Loucy (cell line): ENCODE measurements at regions not wholly inside any gene's neighbourhood (a gene's known extent, or its start where the extent isn't known, plus 50 kb on each side); places are given as distances from the start of the nearest gene placed in this dataset.

Source experiments
- H2AFZ ChIP-seq: fragments of 200-600 bp; sonication (generic); 2 replicates; pipeline ENCODE4 v1.6.0; 2016; ENCODE audit warnings: antibody characterized with exemption, mild to moderate bottlenecking, low read length, moderate library complexity
- H3F3A ChIP-seq: fragments of 200-600 bp; 2 replicates; pipeline ENCODE4 v1.6.0; 2016; ENCODE audit warnings: antibody characterized with exemption, low read depth, mild to moderate bottlenecking
- H3K27me3 ChIP-seq: fragments of 200-600 bp; sonication (generic); 2 replicates; pipeline ENCODE4 v1.6.1; 2014; ENCODE audit warnings: low read length, mild to moderate bottlenecking; ENCODE audit not compliant: insufficient read depth, poor library complexity, severe bottlenecking
- H3K36me3 ChIP-seq: fragments of 200-600 bp; sonication (generic); 2 replicates; pipeline ENCODE4 v1.6.1; 2016; ENCODE audit warnings: low read length; ENCODE audit not compliant: insufficient read depth
- H3K4me1 ChIP-seq: fragments of 200-600 bp; sonication (generic); 2 replicates; pipeline ENCODE4 v1.5.1; 2014; ENCODE audit warnings: low read length, mild to moderate bottlenecking; ENCODE audit not compliant: insufficient read depth, poor library complexity, severe bottlenecking
- H3K4me2 ChIP-seq: fragments of 200-600 bp; sonication (generic); 2 replicates; pipeline ENCODE4 v1.6.0; 2014; ENCODE audit warnings: antibody characterized with exemption, low read length, low read depth, mild to moderate bottlenecking; ENCODE audit not compliant: poor library complexity, severe bottlenecking
- H3K4me3 ChIP-seq: fragments of 200-600 bp; sonication (generic); 2 replicates; pipeline ENCODE4 v1.5.1; 2014; ENCODE audit warnings: low read length, mild to moderate bottlenecking, mixed read lengths; ENCODE audit not compliant: poor library complexity, severe bottlenecking
- H3K79me2 ChIP-seq: fragments of 200-600 bp; sonication (generic); 2 replicates; pipeline ENCODE4 v1.6.1; 2014; ENCODE audit warnings: low read length; ENCODE audit not compliant: insufficient read depth
- H3K9ac ChIP-seq: fragments of 200-600 bp; sonication (generic); 2 replicates; pipeline ENCODE4 v1.6.0; 2014; ENCODE audit warnings: mild to moderate bottlenecking, low read depth, low read length, moderate library complexity; ENCODE audit not compliant: poor library complexity, severe bottlenecking
- H3K9me2 ChIP-seq: fragments of 200-600 bp; sonication (generic); replicated peaks from 2 replicates; pipeline ENCODE4 v1.6.1; 2016; ENCODE audit warnings: low read depth, low read length, mixed read lengths
- H3K9me3 ChIP-seq: fragments of 200-600 bp; sonication (generic); 2 replicates; pipeline ENCODE4 v1.6.1; 2014; ENCODE audit warnings: mild to moderate bottlenecking, antibody characterized with exemption, low read length, low read depth; ENCODE audit not compliant: insufficient read depth
- H4K20me1 ChIP-seq: fragments of 200-600 bp; sonication (generic); 2 replicates; pipeline ENCODE4 v1.6.0; 2014; ENCODE audit warnings: antibody characterized with exemption, low read length, mild to moderate bottlenecking; ENCODE audit not compliant: insufficient read depth, poor library complexity, severe bottlenecking
- CTCF ChIP-seq: fragments of 200-600 bp; sonication (generic); conservative IDR thresholded peaks from 2 replicates; pipeline ENCODE4 v1.5.1; 2014; ENCODE audit warnings: mild to moderate bottlenecking, antibody characterized with exemption, low read length
- EZH2phosphoT487 ChIP-seq: fragments of 200-600 bp; IDR thresholded peaks from 2 replicates; pipeline ENCODE4 v1.6.1; 2018; ENCODE audit warnings: antibody characterized with exemption, mild to moderate bottlenecking, moderate library complexity, borderline replicate concordance

GRCh38 chr11:70796648-70797227 lies 398.4 kb downstream of the CTTN start:
- H3K9me3 ChIP-seq, result peaks cover 12% of the 10 kb centered on the region
- TF ChIP-seq EZH2phosphoT487, result no peak
- TF ChIP-seq CTCF, result no peak; the same call in 1 of the 2 replicates

GRCh38 chr11:70798296-70798695 lies 400.0 kb downstream of the CTTN start:
- H3K27me3 ChIP-seq, result no peaks in the 10 kb centered on the region
- no peaks in the 10 kb centered on the region for H3F3A ChIP-seq
- no peak overlapping the region for H2AFZ ChIP-seq
- H3K9me2 ChIP-seq, result no peaks in the 10 kb centered on the region
- H4K20me1 ChIP-seq, result no peaks in the 10 kb centered on the region
- no peak overlapping the region for H3K4me2 ChIP-seq
- TF ChIP-seq CTCF, result no peak
- TF ChIP-seq EZH2phosphoT487, result no peak
- no peaks in the 10 kb centered on the region for H3K36me3 ChIP-seq
- no peaks in the 10 kb centered on the region for H3K79me2 ChIP-seq
- no peak overlapping the region for H3K9ac ChIP-seq
- H3K4me3 ChIP-seq, result no peak overlapping the region
- H3K4me1 ChIP-seq, result no peaks in the 10 kb centered on the region
- peaks cover 7% of the 10 kb centered on the region for H3K9me3 ChIP-seq

More at GRCh38 chr11:70796648-70797227, 398.4 kb downstream of the CTTN start:
- Histone ChIP-seq H2AFZ (no peak overlapping the region), H4K20me1 (no peaks in the 10 kb centered on the region), H3K27me3 (no peaks in the 10 kb centered on the region), H3K4me3 (no peak overlapping the region), H3K36me3 (no peaks in the 10 kb centered on the region), H3K9me2 (no peaks in the 10 kb centered on the region), H3K4me2 (no peak overlapping the region), H3F3A (no peaks in the 10 kb centered on the region), H3K4me1 (no peaks in the 10 kb centered on the region), H3K9ac (no peak overlapping the region), H3K79me2 (no peaks in the 10 kb centered on the region)

- Histone ChIP-seq H3K27me3 (no peaks in the 10 kb centered on the region), H3K36me3 (no peaks in the 10 kb centered on the region), H4K20me1 (no peaks in the 10 kb centered on the region), H3K4me1 (no peaks in the 10 kb centered on the region), H3F3A (no peaks in the 10 kb centered on the region), H3K4me3 (no peak overlapping the region), H3K4me2 (no peak overlapping the region), H2AFZ (no peak overlapping the region), H3K79me2 (no peaks in the 10 kb centered on the region), H3K9ac (no peak overlapping the region), H3K9me2 (no peaks in the 10 kb centered on the region), H3K9me3 (peaks cover 4% of the 10 kb centered on the region; the same call in 1 of the 2 replicates)
- TF ChIP-seq EZH2phosphoT487 (no peak), CTCF (no peak)
These were observed 401.1 kb downstream of the CTTN start for GRCh38 chr11:70799386-70799785.
